Liver (tissue), 8 donors: ENCODE measurements at regions not wholly inside any gene's neighbourhood (a gene's known extent, or its start where the extent isn't known, plus 50 kb on each side); places are given as distances from the start of the nearest gene placed in this dataset.

Experiments used
- DNase-seq: peaks from one replicate; pipeline ENCODE4 v3.0.0-alpha.2; 2017; ENCODE audit warnings: low spot score
- H3K27ac ChIP-seq, 2 donors: one replicate each; pipeline ENCODE4 v1.7.0; 2013; ENCODE audit warnings: inconsistent platforms in 2 of 2, low read length in 2 of 2, control low read depth in 1 of 2, low read depth in 1 of 2, mild to moderate bottlenecking in 1 of 2
- H3K27me3 ChIP-seq, 4 donors: one replicate each; pipeline versions ENCODE4 v1.6.1 to v1.7.0; 2013; ENCODE audit warnings: low read length in 3 of 4, inconsistent platforms in 1 of 4, mild to moderate bottlenecking in 1 of 4, moderate library complexity in 1 of 4; ENCODE audit not compliant: control insufficient read depth in 4 of 4, insufficient read depth in 4 of 4
- H3K36me3 ChIP-seq, 4 donors: one replicate each; pipeline versions ENCODE4 v1.6.1 to v1.7.0; 2013; ENCODE audit warnings: low read length in 3 of 4, mild to moderate bottlenecking in 3 of 4, low read depth in 1 of 4, moderate library complexity in 1 of 4; ENCODE audit not compliant: control insufficient read depth in 4 of 4, insufficient read depth in 3 of 4
- H3K4me1 ChIP-seq, 4 donors: one replicate each; pipeline versions ENCODE4 v1.6.1 to v1.7.0; 2013; ENCODE audit warnings: low read length in 3 of 4, mild to moderate bottlenecking in 3 of 4, moderate library complexity in 1 of 4; ENCODE audit not compliant: control insufficient read depth in 4 of 4, insufficient read depth in 4 of 4
- H3K4me3 ChIP-seq, 3 donors: one replicate each; pipeline versions ENCODE4 v1.6.1 to v1.7.0; 2013; ENCODE audit warnings: low read length in 3 of 3, control low read depth in 1 of 3, low read depth in 1 of 3, mild to moderate bottlenecking in 1 of 3
- H3K9ac ChIP-seq, 2 donors: one replicate each; pipeline ENCODE4 v1.7.0; 2013; ENCODE audit warnings: low read length in 2 of 2, mild to moderate bottlenecking in 2 of 2, moderate library complexity in 2 of 2, control low read depth in 1 of 2, low read depth in 1 of 2
- H3K9me3 ChIP-seq, 4 donors: one replicate each; pipeline versions ENCODE4 v1.6.1 to v1.7.0; 2013; ENCODE audit warnings: low read length in 3 of 4; ENCODE audit not compliant: control insufficient read depth in 4 of 4
- ATF3 ChIP-seq: IDR thresholded peaks from 2 replicates; pipeline ENCODE4 v1.6.1; 2016; ENCODE audit warnings: antibody characterized with exemption
- CTCF ChIP-seq: fragments of 150-350 bp; IDR thresholded peaks from 2 replicates; pipeline ENCODE4 v1.5.1; 2017; ENCODE audit warnings: improper control_type of control experiment, low read depth, low read length; ENCODE audit not compliant: missing input control
- EGR1 ChIP-seq, 2 donors: IDR thresholded peaks; 2 replicates each; pipeline ENCODE4 v1.6.1; 2016 to 2018; ENCODE audit warnings: antibody characterized with exemption in 2 of 2, low read depth in 2 of 2
- FOXA1 ChIP-seq: IDR thresholded peaks from 2 replicates; pipeline ENCODE4 v1.6.1; 2016; ENCODE audit warnings: antibody characterized with exemption
- FOXA2 ChIP-seq: IDR thresholded peaks from 2 replicates; pipeline ENCODE4 v1.6.1; 2016; ENCODE audit warnings: antibody characterized with exemption
- HNF4A ChIP-seq, 2 donors: conservative IDR thresholded peaks; 2 replicates each; pipeline ENCODE4 v1.6.1; 2016; ENCODE audit warnings: antibody characterized with exemption in 2 of 2, mild to moderate bottlenecking in 2 of 2
- HNF4G ChIP-seq: IDR thresholded peaks from 2 replicates; pipeline ENCODE4 v1.6.1; 2016; ENCODE audit warnings: antibody characterized with exemption
- JUND ChIP-seq, 2 donors: IDR thresholded peaks; 2 replicates each; pipeline ENCODE4 v1.6.1; 2016; ENCODE audit warnings: antibody characterized with exemption in 2 of 2
- MAX ChIP-seq: IDR thresholded peaks from 2 replicates; pipeline ENCODE4 v1.6.1; 2016; ENCODE audit warnings: antibody characterized with exemption
- NR2F2 ChIP-seq: IDR thresholded peaks from 2 replicates; pipeline ENCODE4 v1.6.1; 2016; ENCODE audit warnings: antibody characterized with exemption
- RAD21 ChIP-seq, 2 donors: IDR thresholded peaks; 2 replicates each; pipeline ENCODE4 v1.6.1; 2016; ENCODE audit warnings: antibody characterized with exemption in 2 of 2, mild to moderate bottlenecking in 2 of 2
- RXRA ChIP-seq, 2 donors: IDR thresholded peaks; 2 replicates each; pipeline ENCODE4 v1.6.1; 2017 to 2018; ENCODE audit warnings: antibody characterized with exemption in 2 of 2, mild to moderate bottlenecking in 1 of 2
- SP1 ChIP-seq: IDR thresholded peaks from 2 replicates; pipeline ENCODE4 v1.6.1; 2018; ENCODE audit warnings: antibody characterized with exemption, mild to moderate bottlenecking
- TAF1 ChIP-seq: conservative IDR thresholded peaks from 2 replicates; pipeline ENCODE4 v1.6.1; 2016; ENCODE audit warnings: antibody characterized with exemption, mild to moderate bottlenecking
- YY1 ChIP-seq: IDR thresholded peaks from 2 replicates; pipeline ENCODE4 v1.6.1; 2016; ENCODE audit warnings: antibody characterized with exemption, mild to moderate bottlenecking
- WGBS: extraction: QIAGEN DNeasy Blood & Tissue Kit; methylation state at CpG from one replicate; pipeline ENCODE4 v1.1.7; 2013; 5-methylcytosine and 5-hydroxymethylcytosine counted together
- TF ChIP-seq, protein P1 (sequence below): IDR thresholded peaks from 2 replicates; pipeline ENCODE4 v1.6.1; 2016; ENCODE audit warnings: antibody characterized with exemption, mild to moderate bottlenecking
- TF ChIP-seq, protein P2 (sequence below): IDR thresholded peaks from 2 replicates; pipeline ENCODE4 v1.6.1; 2016; ENCODE audit warnings: antibody characterized with exemption
- donor health status: healthy.
- donor health status: healthy.
- donor health status: healthy.
- donor health status: healthy.
- donor health status: healthy.

GRCh38 chr4:4789462-4789861, 70.0 kb upstream of the MSX1 start:
- Histone ChIP-seq H3K27me3 (peaks cover 0 to 2% (median 0%) of the 10 kb centered on the region in 4 donors), H3K27ac (no peak overlapping the region), H3K4me3 (no peak overlapping the region), H3K9me3 (peaks cover 2 to 10% (median 8%) of the 10 kb centered on the region in 4 donors), H3K4me1 (no peaks in the 10 kb centered on the region), H3K9ac (no peak overlapping the region), H3K36me3 (no peaks in the 10 kb centered on the region)
- TF ChIP-seq YY1 (no peak), HNF4G (no peak), EGR1 (IDR thresholded peaks at IDR 0.05; ENCODE audit: low read depth in 2 of 2) (no peak), RXRA (IDR thresholded peaks at IDR 0.05) (no peak), RAD21 (IDR thresholded peaks at IDR 0.05) (no peak), SP1 (no peak), FOXA2 (no peak), HNF4A (conservative IDR thresholded peaks at IDR 0.05) (no peak), NR2F2 (no peak), JUND (IDR thresholded peaks at IDR 0.05) (no peak), TAF1 (no peak), FOXA1 (no peak), MAX (no peak), ATF3 (no peak), CTCF (no peak)
- TF ChIP-seq, protein P1, sequence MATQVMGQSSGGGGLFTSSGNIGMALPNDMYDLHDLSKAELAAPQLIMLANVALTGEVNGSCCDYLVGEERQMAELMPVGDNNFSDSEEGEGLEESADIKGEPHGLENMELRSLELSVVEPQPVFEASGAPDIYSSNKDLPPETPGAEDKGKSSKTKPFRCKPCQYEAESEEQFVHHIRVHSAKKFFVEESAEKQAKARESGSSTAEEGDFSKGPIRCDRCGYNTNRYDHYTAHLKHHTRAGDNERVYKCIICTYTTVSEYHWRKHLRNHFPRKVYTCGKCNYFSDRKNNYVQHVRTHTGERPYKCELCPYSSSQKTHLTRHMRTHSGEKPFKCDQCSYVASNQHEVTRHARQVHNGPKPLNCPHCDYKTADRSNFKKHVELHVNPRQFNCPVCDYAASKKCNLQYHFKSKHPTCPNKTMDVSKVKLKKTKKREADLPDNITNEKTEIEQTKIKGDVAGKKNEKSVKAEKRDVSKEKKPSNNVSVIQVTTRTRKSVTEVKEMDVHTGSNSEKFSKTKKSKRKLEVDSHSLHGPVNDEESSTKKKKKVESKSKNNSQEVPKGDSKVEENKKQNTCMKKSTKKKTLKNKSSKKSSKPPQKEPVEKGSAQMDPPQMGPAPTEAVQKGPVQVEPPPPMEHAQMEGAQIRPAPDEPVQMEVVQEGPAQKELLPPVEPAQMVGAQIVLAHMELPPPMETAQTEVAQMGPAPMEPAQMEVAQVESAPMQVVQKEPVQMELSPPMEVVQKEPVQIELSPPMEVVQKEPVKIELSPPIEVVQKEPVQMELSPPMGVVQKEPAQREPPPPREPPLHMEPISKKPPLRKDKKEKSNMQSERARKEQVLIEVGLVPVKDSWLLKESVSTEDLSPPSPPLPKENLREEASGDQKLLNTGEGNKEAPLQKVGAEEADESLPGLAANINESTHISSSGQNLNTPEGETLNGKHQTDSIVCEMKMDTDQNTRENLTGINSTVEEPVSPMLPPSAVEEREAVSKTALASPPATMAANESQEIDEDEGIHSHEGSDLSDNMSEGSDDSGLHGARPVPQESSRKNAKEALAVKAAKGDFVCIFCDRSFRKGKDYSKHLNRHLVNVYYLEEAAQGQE: no peak
- TF ChIP-seq, protein P2, sequence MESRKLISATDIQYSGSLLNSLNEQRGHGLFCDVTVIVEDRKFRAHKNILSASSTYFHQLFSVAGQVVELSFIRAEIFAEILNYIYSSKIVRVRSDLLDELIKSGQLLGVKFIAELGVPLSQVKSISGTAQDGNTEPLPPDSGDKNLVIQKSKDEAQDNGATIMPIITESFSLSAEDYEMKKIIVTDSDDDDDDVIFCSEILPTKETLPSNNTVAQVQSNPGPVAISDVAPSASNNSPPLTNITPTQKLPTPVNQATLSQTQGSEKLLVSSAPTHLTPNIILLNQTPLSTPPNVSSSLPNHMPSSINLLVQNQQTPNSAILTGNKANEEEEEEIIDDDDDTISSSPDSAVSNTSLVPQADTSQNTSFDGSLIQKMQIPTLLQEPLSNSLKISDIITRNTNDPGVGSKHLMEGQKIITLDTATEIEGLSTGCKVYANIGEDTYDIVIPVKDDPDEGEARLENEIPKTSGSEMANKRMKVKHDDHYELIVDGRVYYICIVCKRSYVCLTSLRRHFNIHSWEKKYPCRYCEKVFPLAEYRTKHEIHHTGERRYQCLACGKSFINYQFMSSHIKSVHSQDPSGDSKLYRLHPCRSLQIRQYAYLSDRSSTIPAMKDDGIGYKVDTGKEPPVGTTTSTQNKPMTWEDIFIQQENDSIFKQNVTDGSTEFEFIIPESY: no peak
- DNase-seq: no peak
- WGBS: 77% methylated on average over 1 of the region's 1 CpG

DNA sequence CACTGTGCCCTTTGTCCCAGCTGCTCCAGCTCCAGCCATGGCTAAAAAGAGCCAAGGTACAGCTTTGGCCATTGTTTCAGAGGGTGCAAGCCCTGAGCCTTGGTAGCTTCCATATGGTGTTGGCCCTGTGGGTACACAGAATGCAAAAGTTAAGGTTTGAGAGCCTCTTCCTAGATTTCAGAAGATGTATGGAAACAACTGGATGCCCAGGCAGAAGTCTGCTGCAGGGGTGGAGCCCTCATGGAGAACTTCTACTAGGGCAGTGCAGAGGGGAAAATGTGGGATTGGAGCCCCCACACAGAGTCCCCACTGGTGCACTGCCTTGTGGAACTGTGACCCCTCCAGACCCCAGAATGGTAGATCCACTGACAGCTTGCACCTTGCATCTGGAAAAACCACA, 70.9 kb upstream of the MSX1 start:
- H3K4me3 ChIP-seq: no peak overlapping the region
- DNase-seq: no peak
- H3K27me3 ChIP-seq: no peaks in the 10 kb centered on the region
- no peak for TF ChIP-seq MAX
- no peak for TF ChIP-seq YY1
- TF ChIP-seq, protein P1: no peak
- no peak for TF ChIP-seq JUND (IDR thresholded peaks at IDR 0.05)
- no peak for TF ChIP-seq FOXA1
- TF ChIP-seq SP1: no peak
- no peak for TF ChIP-seq CTCF
- no peak for TF ChIP-seq ATF3
- peaks cover 2 to 10% (median 8%) of the 10 kb centered on the region in 4 donors for H3K9me3 ChIP-seq
- no peak overlapping the region for H3K27ac ChIP-seq
- no peaks in the 10 kb centered on the region for H3K4me1 ChIP-seq
- H3K9ac ChIP-seq: no peak overlapping the region
- H3K36me3 ChIP-seq: no peaks in the 10 kb centered on the region
